Lung microvascular endothelial cell (primary cell): ENCODE measurements at regions not wholly inside any gene's neighbourhood (a gene's known extent, or its start where the extent isn't known, plus 50 kb on each side); places are given as distances from the start of the nearest gene placed in this dataset.

ENCODE experiments used
- DNase-seq, 2 donors: peaks; one replicate each; pipeline versions ENCODE4 v3.0.0 to v3.0.0-alpha.2; 2010; ENCODE audit warnings: low read depth in 2 of 2

DNA sequence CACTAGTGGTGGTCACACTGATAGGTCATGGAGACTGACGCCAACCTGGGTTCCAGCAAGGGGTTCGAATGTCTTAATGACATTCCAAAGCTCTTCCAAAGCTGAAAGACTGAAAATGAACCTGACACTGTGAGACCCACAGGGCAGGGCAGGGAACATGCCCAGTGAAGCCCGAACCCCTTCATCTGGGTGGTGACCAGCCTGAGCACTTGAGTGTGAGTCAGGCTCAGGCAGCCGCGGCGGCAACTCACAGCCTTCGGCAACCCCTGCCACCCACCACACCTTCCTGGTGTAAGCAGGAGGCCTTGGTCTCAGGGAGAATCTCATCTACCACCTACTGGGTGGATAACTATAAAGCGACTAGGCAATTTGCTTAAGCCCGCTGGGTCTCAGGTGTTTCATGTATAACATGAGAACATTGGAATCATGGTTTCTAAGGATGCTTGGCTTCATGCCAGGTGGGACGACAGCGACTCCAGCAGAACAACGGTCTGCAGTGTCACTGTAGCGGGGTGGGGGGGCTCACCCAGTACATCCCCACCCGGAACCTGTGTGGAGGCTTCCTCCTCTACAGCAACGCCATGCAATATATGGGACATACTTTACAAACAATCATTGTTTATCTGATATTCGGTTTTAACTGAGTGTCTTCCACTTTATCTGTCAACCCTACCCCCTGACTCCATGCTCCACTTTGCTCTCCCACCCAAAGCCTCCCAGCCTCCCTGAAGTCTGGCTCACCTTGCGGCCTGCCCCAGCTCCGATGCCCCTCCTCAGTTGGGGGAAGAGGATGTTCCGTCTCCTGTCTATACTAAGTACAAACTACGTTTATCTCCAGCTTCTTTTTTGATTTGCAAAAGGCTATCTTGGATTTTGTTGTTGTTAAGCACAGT lies 125.0 kb upstream of the MEF2A start:
- DNase-seq: no peak

DNA sequence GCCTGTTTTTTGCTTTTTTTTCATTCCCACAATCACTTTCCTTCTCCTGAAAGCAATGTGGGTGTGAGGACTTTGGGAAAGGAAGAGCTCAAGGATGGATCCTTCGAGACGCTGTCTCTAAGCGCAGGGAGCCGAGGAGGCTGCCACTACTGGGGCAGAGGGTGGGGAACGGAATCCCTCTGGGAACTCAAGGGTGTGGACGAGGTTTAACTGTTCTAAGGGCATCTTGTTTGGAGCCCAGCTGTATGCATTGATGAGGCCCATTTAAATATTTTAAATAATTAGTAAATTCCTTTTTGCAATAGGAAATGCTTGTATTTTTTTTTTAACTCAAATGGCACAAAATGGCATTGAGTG lies 124.4 kb upstream of the MEF2A start:
- DNase-seq: no peak

DNA sequence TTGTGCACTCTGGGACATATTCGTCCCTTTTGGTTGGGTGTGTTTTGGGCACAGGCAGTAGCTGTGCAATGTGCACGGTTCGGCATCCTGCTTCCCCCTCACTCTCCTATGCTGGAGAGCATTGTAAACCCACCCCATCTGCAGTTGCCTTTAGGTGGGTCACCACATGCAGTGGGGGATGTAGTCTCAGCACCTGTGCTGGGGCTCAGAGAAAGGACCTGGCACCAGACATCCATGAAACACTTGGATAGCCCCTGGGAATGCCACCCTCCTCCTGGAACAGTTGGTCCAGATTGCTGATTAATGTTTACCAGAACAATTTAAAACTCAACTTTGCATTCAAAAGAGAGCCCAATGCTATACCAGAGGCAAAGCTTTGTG lies 123.9 kb upstream of the MEF2A start:
- no peak for DNase-seq

DNA sequence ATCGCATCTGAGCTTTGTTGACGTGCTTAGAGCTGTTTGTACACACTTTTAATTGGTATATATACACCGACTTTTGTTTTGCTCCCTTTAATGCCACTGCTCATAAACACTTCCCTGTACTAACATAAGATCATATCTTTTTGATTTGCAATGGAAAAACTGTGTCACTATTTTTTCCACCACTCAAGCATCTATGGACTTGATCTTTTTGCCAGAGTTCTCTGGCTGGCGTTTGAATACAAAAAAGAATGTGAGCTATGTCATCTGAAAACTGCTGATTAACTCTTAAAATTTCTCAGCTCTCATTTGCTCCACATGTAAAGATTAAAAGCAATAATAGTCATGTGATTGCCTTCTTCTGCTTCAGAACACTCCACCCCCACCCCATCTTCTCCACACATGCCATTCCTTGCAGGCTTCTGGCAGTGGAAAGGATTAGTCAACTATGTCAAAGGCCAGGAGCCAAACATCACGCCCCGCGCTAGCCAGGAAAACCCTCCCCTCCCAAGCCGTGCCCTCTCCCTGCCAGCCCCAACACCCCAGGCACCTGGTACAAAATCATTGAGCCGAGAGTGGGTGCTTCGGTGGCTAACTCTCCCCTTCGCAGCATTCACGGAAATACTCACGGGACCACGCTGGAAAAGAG lies 123.4 kb upstream of the MEF2A start:
- DNase-seq: peak; percentile 83 to 94

DNA sequence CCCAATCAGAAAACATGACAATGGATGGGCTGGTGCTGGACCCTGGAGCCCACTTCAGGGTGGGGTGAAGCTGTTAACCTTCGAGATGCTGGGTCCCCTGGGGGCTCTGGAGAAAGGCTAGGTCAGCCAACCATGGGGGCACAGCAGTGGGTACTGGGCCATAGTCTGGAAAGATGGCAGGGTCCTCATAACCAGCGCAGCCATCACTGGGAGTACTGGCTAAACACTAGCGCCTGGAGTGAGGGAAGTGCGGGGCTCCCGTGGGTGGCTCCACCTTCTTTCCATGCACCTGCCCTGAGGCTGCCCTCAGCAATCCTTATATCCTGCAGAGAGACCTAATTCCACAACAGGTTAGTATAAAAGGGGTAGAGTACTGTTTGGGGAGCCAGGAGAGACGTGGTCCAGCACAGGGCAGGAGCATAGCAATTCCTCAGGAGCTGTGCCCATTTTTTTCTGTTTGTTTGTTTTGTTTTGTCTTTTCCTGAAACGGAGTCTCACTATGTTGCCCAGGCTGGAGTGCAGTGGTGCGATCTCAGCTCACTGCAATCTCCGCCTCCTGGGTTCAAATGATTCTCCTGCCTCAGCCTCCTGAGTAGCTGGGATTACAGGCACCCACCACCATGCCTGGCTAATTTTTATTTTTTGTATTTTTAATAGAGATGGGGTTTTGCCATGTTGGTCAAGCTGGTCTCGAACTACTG lies 122.6 kb upstream of the MEF2A start:
- no peak for DNase-seq

DNA sequence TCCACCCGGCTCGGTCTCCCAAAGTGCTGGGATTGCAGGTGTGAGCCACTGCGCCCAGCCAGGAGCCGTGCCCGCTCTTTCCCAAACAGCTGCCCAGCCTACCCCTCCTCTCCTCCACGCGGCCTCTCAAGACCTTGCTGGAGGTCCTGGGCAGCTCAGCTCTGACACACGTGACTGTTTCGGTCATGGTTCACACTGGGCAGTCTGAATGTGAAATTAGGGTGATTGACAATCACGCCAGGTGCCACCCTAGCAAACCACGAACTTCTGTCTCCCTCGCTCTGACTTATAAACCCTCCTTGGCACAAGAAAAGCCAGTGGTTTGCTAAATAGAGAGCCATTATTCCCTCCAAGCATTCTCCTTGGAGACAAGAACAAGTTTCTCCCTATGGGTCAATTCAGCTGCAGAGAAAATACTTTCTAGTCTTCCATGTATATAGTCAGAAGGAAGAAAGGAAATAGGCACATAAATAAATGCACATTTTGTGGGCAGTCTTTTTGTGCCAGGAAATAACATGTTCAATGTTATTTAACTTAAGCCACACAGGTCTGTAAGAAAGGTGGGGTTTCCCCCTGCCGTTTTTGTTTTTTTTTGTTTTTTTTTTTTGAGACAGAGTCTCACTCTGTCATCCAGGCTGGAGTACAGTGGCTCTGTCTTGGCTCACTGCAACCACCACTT lies 121.9 kb upstream of the MEF2A start:
- no peak for DNase-seq

DNA sequence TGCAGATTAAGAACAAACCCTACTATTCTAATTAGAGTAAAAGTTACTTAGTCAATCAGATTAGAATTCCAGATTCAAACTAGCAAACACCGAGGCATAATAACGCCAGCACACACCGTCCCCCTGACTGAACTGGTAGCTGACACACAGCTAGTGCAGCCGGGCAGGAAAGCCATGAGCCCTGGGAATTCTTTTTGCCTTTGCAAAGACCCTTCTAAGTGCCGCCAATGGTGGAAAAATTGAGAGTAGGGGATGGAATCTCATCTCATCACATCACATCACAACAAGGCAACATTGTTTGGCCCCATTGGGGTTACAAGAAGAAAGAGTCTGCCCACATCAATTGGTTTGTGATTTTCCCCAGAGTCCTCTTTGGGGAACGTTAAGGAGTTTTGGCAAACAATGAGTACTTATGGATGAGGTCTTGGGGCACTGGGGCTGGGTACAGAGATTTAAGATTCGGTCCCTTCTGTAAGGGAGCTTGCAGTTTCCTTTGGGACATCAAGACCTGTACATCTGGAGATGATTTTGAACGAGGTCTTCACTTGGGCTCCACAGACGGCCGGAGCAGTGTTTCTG lies 120.4 kb upstream of the MEF2A start:
- DNase-seq: no peak

DNA sequence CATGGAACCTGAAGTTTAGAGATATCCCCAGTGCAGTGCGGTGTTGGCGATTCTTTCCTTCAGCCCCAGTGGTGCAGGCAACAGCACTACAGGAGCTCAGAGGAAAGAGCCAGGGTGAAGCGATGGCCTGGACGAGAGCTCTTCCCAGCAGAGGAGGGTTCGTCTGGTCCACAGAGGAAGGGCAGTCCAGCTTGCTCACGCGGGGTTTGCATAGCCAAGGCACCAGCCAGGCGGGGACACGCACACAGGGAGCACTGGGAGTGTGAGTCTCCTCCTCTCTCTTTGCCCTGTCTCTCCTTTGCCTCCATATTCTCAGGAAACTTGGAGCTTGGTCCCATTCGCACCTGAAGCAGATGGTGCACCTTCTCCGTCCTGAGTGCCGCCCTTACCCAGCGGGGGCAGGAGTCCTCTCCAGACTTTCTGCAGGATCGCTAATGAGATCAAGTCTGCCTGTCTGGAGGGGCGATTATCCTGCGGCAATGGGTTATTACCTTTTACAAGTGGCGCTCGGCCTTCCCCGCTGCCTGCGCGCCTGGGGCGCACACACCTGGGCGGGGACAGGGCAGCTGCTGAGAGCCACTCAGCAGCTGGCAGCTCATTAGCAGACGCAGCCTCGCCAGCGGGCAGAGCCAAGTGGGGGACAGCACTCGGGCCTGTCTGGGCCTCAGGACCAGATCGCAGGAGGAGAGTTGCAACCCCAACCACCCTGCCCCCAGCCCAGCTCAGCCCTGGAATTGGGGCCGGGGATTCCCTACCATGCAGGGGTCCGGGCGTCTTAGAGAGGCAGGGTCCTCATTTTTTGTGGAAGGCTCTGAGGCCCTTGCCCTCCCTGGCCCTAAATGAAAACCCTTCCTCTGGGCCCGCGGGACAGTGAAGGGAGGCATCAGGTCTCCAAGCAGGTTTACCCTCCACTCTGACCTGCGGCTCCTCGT lies 119.0 kb upstream of the MEF2A start:
- DNase-seq: no peak

DNA sequence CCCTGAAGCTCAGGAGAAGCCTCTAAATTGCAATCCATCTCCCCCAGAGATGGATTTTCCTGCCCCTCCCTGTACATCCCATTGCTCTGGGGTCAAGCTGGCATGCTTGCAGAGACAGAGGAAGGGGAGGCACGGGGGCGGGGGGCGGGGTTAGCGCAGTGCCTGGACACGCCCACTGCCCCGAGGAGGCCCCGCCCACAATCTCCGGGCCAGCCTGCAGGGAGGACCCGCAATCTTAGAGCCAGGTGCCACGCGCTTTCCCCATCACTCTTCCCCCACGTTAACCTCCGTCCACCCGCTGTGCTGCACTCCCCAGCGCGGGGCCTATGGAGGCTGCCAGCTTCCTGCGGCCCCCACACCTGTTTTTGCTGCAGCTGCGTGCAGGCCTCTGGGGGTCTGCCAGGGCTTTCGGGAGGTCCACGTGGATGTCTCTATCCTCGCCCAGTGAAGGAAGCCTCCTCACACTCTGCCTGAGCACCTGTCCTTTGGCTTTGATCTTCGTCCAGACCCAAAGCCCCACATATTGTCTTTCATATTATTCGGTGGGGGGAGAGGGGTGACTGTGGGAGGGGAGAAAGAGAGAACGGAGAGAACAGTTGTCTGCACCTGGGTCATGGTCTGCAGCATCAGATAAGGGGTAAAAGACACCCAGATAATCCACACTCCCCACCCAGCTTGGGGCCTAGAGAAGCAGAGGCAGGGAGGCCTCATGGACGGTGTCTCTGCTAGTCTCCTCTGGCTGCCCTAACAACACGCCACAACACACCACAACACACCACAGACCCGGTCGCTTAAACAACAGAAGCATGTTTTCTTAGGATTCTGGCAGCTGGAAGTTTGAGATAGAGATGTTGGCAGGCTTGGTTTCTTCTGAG lies 118.0 kb upstream of the MEF2A start:
- DNase-seq: no peak

DNA sequence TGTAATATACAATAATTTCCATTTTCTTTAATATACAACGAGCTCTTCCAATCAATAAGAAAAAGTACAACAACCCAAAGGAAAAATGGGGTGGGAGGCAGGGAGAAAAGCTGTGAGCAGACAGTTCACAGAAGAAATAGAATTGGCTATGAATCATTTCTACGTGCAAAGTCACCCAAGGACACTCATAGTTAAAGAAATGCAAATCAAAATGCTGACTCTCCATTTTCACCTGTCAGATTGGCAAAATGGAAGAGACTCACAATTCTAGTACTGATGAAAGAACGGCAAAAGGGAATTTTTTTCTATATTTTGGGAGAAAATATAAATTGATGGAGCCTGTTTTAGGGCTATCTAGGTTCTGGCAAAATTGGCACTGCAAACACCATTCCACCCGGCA lies 116.3 kb upstream of the MEF2A start:
- no peak for DNase-seq

DNA sequence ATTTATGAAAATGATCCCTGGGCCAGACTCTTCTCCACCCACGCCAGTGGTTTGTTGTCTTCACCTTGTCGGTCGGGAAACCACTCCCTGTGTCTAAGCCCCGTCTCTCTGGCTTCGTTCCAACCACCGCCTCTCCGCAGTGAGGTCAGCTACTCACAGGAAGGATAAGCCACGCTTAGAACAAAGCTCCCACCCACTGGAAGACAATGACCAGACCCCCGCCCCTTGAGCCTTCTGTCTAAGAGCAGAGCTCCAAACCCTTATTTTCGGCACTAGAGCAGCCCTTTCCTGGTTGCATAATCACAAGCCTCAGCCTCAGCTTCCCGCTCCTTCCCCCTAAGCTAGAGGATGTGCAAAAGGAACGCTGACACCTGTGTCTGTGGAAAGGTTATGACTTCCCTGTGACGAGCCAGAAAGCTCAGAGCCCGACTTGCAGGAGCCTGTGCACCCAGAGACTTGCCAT lies 114.9 kb upstream of the MEF2A start:
- peak; percentile 54 to 91 for DNase-seq

DNA sequence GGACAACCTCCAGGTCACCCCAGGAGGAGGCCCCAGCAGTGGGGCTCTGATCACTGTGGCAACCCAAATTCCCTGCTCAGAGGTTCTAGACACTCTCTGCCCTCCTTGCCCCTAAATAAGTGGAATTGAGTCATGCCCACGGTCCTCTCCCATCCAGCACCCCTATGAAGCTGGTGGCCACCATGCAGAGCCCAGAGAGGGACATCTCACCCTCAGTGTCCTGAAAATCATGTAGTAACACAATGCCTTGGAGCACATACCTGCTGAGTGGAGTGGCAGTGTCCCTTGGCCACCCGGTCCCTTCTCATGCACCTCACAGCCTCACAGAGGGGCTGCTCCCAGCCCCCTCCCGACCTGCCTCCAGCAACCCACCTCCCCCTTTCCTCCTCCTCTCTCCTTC lies 114.3 kb upstream of the MEF2A start:
- no peak for DNase-seq

DNA sequence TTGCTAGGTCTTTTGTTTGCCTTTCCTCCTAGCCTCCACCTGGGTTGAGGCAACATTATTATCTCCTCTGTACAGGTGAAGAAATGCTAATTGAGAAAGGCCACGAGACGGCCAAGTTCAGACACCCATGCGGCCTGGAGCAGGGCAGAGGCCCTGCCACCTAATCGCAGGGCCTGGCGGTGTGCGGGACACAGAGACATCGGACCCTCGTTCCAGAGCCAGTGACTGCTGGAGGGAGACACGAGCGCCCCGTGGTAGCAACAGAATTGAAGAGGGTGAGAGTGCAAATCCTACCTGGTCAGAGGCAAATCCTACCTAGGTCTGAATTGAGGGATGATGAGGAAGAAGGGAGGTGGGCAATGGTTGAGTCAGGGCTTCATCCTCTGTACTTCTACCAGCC lies 113.8 kb upstream of the MEF2A start:
- no peak for DNase-seq

DNA sequence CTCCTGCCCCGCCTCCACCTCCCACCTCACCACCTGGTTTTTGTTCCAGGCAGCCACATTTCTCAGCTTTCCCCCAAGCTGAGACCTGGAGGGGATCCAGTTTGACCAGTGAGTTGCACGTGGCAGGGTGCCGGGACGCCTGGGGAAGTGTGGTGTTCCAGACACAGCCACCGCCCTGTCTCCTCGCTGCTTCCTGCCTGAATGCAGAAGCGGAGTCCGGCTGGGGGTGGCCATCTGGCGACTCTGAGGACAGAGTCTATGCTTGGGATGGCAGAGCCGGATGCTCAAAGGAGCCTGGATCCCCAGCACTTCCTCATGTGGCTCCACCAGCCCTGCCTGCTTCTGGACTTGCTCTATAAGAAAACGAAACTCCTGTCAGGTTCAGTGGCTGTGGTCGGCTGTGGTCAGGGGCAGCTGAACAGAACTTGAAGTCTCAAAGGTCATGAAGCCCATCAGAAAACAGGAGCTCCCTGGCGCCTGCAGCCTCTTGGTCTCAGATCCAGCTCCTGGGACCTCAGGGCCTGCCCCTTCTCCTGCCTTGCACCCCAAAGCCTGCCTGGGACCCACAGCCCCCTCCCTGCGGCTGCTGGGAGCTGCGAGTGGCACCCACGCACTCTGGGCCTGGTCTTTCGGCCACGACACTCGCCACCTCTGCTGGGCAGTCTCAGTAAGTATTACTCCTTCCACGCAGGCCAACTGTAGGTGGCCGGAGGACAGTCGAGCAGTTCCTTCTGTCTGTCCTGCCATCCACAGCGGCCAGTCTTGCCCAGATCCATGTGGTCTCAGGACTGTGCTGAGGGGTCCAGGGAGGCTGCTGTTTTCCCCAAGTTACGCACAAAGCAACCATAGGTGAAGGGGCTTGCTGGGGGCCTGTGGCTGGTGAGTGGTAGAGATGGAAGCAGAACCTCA lies 112.8 kb upstream of the MEF2A start:
- DNase-seq: peak; percentile 75 to 81

DNA sequence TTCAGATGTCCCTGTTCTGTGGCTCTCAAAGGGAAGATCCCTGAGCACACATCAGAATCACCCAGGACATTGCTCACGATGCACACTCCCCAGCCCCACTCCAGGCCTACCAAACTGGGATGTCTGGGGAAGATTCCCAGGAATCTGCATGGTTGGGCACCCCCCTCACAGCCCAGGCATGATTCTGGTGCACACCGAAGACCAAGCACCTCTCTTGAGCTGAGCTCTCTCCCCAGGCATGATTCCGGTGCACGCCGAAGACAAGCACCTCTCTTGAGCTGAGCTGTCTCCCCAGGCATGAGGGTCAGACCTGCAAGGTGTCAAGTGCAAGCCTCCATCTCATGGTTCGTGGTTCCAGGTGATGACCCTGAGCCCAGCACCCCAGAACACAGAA lies 112.2 kb upstream of the MEF2A start:
- no peak for DNase-seq

DNA sequence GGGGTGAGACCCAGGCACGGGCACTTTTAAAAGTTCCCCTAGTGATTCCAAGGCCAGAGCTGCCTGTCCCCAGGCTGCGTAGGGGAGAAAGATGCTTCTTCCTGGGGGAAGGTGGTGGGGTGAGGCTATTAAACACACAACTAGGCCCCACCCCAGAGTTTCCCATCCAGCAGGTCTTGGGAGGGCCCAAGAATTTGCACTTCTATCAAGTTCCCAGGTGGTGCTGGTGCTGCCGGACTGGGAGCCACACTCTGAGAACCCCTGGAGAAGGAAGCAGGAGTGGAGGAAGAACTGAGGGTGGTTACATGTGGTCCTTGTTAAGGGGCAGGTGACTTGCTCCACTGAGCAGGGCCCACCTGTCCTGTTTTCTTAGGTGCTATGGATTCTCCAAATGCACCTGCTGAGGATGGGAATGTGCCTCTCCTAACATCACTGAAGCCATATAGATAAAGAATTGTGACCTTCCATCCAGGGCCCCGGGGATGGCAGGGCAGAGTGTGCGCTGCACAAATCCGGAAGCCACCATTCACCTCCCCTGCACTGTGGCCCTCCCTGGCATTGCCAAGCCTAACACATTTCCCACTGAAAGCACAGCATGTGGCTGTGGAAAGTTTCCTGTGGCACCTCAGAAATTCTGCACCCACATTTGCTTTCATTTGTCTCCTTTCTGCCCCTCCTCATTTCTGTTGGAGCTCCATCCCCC lies 111.5 kb upstream of the MEF2A start:
- peak in 1 of 2 donors; percentile 25 for DNase-seq

DNA sequence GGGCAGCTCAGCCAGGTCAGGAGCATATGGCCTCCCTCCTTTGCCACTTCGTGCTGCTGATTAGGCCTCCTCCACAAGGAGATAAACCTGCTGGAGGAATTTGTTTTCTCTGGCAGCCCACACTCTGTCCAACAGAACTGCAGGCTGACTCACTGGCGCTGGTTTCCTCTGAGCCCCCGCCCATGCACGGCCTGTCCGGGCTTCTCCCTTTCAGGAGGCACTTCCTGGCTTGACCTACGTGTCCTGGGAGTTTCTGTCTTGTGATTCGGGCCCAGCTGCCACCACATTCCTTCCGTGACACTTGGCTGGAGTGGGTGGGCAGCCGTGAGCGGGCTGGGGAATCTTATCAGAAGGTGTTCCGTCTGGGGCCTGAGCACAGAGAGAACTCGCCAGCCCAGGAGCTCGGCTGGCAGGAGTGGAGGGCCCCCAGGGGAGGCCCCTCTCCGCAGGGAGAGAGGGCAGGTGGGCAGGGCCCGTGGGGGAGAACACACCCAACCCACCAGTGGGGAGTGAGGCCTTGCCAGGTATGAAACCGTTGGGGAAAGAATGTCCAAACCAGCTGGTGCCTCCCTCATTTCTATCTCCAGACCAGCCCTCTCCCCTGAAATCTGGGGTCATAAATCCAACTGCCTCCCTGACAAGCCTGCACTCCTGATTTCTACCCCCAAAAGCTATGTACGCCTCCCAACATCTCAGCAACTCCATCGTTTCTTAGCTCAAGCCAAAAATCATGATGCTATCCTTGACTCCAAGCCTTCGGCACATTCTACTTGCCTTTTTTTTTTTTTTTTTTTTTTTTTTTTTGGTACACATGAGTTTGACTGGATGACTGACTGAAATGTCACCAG lies 110.6 kb upstream of the MEF2A start:
- DNase-seq: peak; percentile 93 to 97
